Kidney glomerular epithelial cell (primary cell): ENCODE measurements at regions not wholly inside any gene's neighbourhood (a gene's known extent, or its start where the extent isn't known, plus 50 kb on each side); places are given as distances from the start of the nearest gene placed in this dataset.

Experiments used
- DNase-seq: peaks from one replicate; lab custom pipeline; 2025; lab: John Stamatoyannopoulos, UW

- DNase-seq, result no peak
Observed at GRCh38 chr15:35857567-35858226, 311.7 kb upstream of the DPH6 start.

GRCh38 chr15:35858707-35859106 is 312.7 kb upstream of the DPH6 start:
- DNase-seq, result peak; percentile 34

- no peak for DNase-seq
Observed at GRCh38 chr15:35863655-35864054, 317.7 kb upstream of the DPH6 start.

GRCh38 chr15:35867356-35867755 is 321.4 kb upstream of the DPH6 start:
- DNase-seq, result no peak

- DNase-seq, result no peak
Observed at GRCh38 chr15:35871282-35871681, 325.3 kb upstream of the DPH6 start.

- no peak for DNase-seq
Observed at GRCh38 chr15:35871812-35872211, 325.8 kb upstream of the DPH6 start.

GRCh38 chr15:35872577-35872976 is 326.6 kb upstream of the DPH6 start:
- no peak for DNase-seq

- DNase-seq, result peak; percentile 79
Observed at GRCh38 chr15:35874260-35874905, 328.4 kb upstream of the DPH6 start.

GRCh38 chr15:35876762-35877161 is 330.8 kb upstream of the DPH6 start:
- no peak for DNase-seq

GRCh38 chr15:35880896-35881295 is 334.9 kb upstream of the DPH6 start:
- DNase-seq, result no peak

GRCh38 chr15:35885870-35886269 is 339.9 kb upstream of the DPH6 start:
- no peak for DNase-seq

GRCh38 chr15:35886765-35887164 is 340.8 kb upstream of the DPH6 start:
- no peak for DNase-seq

GRCh38 chr15:35888815-35889214 is 342.9 kb upstream of the DPH6 start:
- no peak for DNase-seq

- no peak for DNase-seq
Observed at GRCh38 chr15:35907511-35907910, 361.5 kb upstream of the DPH6 start.

- no peak for DNase-seq
Observed at GRCh38 chr15:35909414-35909813, 363.4 kb upstream of the DPH6 start.

- no peak for DNase-seq
Observed at GRCh38 chr15:35910227-35910626, 364.3 kb upstream of the DPH6 start.

- no peak for DNase-seq
Observed at GRCh38 chr15:35911052-35911777, 365.2 kb upstream of the DPH6 start.

- DNase-seq, result no peak
Observed at GRCh38 chr15:35912196-35912595, 366.2 kb upstream of the DPH6 start.

GRCh38 chr15:35914573-35914972 is 368.6 kb upstream of the DPH6 start:
- DNase-seq, result no peak

- DNase-seq, result no peak
Observed at GRCh38 chr15:35921046-35921445, 375.1 kb upstream of the DPH6 start.

GRCh38 chr15:35925275-35926006 is 379.5 kb upstream of the DPH6 start:
- peak; percentile 36 for DNase-seq

- peak; percentile 7 for DNase-seq
Observed at GRCh38 chr15:35926007-35926380, 380.0 kb upstream of the DPH6 start.

- DNase-seq, result no peak
Observed at GRCh38 chr15:35928847-35929246, 382.9 kb upstream of the DPH6 start.
